Stimulated activated CD8-positive, alpha-beta memory T cell treated with anti-CD3 and anti-CD28 coated beads, Interleukin-4, amount 100 ng/mL, for 24 hours (primary cell): ENCODE measurements at regions not wholly inside any gene's neighbourhood (a gene's known extent, or its start where the extent isn't known, plus 50 kb on each side); places are given as distances from the start of the nearest gene placed in this dataset.

Experiments
- DNase-seq: peaks from one replicate; pipeline ENCODE4 v3.0.0-alpha.2; 2020; ENCODE audit warnings: low read depth

DNA sequence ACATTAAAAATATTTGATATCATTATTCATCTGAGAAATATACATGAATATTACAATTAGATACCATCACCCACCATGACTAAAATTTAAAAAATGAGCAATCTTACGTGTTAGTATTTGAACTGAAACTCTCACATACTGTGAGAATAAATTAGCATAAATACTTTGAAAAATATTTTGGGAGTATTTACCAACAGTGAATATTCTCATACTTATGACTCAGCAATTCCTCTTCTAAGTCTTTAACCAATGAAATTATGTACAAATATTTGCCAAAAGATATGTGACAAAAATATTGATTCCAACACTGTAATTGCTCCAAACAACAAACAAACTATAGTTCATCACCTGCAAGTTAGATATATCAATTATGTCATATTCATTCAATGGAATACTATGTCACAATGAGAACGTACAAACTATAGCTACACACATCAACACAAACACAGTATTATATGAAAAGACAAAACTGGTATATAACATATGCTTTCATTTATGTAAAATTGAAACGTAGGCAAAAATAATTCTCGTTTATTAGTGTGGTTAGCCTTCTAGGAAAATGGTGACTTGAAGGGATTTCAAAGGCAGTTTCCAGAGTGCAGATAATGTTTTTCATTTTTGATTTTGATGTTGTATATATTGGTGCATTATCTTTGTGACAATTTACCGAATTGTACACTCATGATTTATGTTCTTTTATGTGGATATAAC is 742.2 kb downstream of the SLC16A7 start:
- no peak for DNase-seq

DNA sequence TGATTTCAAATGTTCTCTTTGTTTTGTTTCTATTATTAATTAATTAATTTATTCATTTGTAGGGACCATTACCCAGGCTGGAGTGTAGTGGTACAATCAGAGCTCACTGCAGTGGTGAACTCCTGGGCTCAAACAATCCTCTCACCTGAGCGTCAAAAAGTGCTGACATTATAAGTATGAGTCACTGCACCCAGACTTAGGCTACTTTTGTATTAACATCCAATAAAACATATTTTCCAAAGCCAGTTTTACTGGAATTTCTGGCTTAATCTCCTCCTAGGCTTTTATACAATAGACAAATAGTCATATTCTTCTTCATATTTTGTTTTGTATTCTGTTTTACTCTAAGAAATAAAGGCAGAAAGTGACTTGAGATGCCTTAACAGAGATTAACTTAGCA is 749.6 kb downstream of the SLC16A7 start:
- DNase-seq, result no peak

DNA sequence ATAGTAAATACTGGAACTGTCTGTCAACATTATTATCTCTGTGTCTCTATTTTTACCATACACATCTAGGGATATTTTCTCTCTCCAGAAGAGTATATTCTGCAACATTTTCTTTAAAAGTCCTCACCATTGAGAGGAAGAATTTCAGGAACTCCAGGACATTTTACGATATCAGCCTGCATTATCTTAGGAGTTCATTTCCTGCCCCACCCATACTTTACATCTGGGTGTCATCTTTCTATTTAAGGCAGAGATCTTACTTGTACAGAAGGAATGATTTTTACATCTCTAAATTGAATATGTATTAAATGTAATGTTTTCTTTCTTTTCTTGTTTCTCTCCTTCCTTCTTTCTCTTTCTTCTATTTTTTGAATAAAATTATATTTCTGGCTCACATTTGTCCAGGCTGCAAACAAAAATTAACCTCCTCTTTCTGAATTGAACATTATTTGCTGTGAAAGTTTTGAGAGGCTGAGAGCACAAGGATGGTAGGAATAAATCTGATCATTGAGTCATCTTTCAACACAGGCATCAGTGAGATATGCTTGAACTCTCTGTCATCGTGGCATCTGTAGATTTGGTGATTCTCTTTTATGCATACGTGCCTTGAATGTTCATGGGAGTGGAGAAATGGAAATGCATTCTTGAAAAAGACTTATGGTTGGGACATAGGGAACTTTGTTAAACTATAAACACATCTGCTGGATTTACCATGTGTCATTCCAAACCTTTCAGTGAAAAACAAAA is 753.6 kb downstream of the SLC16A7 start:
- DNase-seq, result no peak

DNA sequence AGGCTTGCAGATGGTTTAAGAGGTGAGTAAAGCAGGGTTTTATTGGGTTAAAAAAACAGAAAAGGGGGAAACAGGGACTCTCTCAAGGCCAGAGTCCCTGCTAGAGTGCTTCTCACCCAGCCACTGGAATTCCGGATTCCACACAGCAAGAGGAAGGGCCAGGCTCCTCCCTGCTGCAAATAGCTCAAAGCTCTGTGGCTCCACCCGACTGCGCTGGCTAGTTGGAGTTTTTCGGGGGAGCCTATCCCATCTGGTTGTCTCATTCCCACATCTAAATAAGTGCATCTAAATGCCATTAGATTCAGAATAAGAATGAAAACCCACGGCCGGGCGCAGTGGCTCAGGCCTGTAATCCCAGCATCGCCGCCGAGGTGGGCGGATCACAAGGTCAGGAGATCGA is 791.5 kb downstream of the SLC16A7 start:
- no peak for DNase-seq

DNA sequence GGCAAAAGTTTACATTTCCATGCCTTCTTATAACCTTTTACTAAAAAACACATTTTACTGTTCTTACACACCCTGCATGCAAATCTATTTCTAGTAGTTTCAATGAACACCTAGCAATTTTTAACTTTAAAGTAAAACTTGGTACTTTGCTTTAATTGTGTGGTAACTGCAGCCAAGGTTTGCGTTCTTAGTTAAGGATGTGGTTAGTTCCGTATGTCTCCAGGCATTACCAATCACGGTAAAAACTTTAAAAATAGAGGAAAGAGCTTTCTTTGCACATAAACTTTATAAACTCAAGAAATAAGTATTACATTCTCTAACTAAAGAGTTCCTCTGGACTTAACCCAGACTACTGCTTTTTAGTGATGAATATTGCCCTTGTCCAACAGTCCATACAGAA is 795.2 kb downstream of the SLC16A7 start:
- no peak for DNase-seq

DNA sequence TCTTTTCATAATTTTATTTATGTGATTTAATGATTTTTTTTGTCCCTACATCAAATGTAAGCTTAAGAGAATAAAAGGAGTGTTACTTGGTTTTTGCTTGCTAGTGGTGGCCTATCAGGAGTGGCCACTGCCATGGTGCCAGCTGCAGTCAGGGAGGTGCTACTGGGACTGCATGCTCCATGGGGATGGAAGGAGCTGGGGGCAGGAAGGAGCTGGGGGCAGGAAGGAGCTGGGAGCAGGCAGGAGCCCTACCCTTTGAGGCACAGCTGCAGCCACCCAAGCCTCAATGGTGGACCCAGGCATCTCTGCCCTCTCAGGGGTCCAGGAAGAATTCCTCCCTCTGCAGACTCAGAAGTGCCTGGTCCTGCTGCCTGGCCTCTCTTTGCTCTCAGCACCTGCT is 796.0 kb downstream of the SLC16A7 start:
- DNase-seq, result no peak

DNA sequence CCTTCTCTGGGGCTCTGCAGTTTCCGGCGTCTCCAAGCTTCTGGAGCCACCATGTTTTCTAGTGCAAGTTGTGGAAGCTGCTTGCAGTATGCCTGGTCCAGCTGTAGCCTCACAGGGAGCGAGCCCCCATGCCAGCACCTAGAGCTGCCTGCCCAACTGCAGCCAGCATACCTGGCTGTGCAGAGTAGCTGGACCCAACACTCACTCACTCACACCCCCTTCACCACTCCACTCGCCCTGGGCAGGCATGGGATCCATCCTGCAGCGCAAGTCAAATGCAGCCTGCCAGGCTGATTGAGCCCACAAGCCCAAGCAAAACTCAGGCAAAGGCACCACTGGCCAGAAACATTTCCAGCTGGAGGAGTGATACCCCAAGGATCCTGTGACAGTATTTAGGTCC is 797.3 kb downstream of the SLC16A7 start:
- DNase-seq, result no peak

DNA sequence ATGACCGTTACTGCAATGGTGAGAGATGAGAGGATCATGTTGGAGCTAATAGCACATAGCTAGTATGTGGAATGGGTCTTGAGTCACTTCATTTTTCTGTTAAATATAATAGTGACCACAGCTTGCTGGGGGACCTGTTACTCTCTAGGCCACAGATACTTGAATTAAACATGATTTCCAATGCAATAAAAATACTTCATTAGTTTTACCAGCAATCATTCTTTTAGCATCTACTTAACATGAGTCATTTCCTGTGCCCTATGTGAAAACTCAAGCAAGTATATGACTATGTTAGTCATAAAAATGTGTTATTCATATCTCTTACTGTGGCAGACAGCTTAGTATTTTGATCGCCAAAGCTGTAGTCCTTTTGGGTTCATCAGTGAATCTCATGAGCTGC is 798.8 kb downstream of the SLC16A7 start:
- DNase-seq, result no peak

DNA sequence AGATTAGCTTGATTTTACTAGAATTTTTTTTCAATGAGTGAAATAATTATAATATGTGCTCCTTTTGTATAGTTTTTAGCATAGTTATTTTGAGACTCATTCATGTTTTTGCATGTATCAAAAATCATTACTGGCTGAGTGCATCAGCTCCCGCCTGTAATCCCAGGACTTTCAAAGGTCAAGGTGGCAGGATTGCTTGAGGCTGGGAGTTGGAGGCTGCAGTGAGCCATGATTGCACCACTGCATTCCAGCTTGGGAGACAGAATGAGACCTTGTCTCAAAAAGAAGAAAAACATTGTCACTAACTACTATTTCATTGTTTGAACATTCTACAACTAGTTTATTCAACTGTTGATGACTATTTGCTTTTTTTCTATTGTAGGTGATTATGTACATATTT is 802.7 kb downstream of the SLC16A7 start:
- DNase-seq, result no peak

DNA sequence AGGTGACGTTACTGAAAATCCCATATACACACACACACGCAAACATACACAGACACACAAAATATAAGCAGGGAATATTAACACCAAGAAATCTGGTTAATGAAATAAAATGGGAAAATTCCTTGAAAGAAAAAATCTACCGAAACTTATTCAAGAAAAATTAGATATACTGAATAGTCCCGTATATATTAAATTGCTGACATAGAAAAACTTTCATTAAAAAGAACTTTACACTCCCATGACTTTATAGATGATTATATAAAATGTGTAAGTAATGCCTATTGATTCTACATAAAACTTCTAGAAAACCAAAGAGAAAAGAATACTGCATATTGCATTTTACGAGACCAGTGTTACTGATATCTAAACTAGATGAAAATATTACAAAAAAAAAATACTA is 803.2 kb downstream of the SLC16A7 start:
- DNase-seq, result no peak

DNA sequence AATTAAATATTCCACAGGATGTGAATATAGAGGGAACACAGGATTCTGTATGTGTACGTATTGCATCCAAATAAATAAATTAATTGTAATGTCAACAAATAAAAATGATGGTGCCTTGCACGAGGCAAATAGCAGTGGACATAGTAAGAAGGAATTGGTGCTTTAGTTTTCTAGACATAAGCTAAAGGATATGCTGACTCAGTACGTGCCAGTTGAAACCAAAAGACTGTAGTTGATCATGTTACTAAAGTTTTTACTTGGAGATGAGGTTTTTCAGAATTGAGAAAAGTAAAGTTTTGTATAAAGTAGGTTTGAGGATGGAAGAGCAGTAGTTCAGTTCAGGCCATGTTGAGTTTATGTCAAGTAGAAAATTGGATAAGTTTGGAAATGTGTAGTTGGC is 807.2 kb downstream of the SLC16A7 start:
- DNase-seq, result no peak

DNA sequence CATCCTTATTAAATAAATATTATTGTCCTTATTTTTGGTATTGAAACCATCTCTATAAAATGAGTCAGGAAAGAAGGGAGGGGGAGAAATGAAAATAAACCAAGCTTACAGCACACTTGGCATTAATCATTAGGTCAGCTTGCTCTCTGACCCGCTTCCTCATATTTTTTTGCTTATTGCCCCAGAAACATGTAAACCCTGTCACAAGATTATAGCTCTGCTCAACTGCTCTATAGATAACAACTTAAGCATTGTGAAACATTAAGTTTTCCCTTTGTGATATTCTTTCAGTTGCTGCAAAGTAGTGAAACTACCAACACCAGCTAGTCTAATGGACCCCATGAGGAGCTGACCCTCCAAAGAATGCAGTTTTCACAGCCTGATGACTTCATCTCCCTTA is 819.5 kb downstream of the SLC16A7 start:
- DNase-seq, result no peak

DNA sequence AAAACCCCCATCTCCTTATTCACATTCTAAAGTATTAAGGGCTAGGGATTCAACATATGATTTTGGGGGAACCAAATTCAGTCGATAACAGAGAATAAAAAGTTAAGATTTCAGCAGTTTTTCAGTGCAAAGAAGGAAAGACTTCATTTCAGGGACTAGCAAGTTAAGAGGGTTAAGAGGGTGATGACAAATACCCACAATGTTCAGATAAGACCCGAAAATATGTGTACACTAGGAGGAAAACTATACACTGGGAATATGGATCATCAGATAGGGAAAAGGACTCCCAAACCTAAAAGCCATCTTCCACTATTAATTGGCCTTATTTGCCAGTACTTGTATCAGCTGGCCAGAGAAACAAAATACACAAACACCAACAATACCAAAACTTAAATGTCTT is 824.2 kb downstream of the SLC16A7 start:
- no peak for DNase-seq

DNA sequence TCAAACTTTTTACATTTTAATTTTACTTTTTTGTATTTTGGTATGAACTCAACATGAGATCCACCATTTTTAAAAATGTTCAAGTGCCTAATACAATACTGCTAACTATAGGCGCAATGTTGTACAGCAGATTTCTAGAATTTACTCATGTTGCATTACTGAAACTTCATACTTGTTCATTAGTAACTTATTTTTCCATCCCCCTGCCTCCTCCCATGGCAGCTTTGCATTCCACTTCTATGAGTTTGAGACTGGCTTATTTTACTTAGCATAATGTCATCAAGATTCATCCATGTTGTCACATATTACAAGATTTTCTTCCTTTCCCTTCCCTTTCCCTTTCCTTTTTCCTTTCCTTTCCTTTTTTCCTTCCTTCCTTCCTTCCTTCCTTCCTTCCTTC is 825.9 kb downstream of the SLC16A7 start:
- no peak for DNase-seq

DNA sequence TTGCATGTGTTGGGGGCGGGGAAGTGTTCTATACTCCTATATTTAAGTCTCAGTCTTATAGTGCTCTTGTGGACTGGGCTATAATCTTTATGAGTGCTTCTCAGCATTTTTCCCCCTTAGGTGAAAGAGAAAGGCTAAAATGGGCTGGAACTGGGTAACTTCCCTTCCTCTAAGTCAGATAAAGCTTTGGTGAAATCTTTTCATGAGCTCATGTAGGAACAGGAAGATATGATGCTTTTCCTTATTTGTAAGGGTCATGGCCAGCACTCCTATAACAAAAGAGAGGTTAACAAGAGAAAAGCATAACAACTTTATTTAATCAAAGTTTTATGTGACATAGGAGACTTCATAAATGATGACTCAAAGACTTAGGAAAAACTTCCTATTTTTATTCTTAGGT is 841.5 kb downstream of the SLC16A7 start:
- no peak for DNase-seq

DNA sequence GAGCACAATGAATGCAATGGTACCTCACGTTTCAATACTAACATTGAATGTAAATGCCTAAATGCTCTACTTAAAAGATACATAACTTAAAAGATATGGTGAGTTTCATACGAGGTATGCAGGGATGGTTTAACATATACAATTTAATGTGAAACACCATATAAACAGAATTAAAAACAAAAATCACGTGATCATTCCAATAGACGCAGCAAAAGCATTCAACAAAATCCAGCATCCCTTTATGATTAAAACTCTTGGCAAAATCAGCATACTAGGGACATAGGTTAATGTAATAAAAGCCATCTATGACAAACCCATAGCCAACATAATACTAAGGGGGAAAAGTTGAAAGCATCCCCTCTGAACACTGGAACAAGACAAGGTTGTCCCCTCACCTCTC is 845.7 kb downstream of the SLC16A7 start:
- no peak for DNase-seq

DNA sequence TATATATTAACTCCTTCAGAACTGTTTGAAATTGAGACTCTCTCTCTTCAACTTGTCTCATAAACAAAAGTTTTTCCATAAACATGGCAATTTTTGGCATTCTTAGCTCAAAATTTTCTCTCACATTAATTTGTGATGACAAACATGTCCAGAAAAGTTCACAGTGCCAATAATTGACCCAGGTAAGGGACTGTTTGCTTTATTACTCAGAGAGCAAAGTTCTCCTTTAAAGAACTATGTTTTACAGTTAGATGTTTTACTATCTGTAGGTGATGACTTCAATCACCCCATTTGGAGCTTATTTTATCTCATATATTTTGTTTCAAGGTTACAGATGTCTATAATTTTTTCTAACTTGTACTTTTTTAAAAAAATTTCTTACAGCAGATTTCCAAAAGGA is 855.6 kb downstream of the SLC16A7 start:
- DNase-seq, result no peak

DNA sequence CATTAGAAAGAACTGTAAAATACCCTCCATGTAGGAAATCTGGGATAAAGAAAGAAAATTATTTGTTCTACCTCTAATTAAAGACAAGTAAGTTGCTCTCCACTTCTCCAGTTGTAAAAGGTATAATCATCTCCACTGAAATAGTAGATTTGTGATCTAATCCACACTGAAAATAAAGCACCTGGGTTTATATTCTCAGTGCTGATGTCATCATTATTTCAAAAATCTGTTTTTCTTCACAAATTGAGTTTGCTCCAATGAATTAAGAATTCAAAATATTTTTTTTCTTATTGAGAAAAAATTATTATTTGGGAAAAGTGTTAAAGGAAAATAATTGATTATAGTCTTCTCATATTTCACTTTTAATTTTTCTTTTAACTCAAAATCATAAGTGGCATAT is 869.2 kb downstream of the SLC16A7 start:
- DNase-seq, result no peak

DNA sequence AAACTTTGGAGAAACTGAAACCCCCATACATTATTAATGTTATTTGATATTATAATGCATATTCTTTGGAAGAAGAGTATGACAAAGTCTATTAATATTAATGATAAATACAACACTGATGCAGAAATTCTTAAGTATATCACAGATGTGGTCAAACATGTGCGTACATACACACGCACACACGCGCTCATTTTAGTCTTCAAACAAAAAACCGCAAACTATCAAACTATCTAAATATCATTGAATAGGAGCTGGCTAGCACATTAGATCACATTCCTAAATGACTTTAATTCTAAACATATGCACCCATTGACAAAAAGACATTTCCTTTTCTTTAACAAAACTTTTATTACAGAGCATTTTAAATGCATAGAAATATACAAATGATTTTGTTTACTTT is 872.7 kb downstream of the SLC16A7 start:
- DNase-seq, result no peak

DNA sequence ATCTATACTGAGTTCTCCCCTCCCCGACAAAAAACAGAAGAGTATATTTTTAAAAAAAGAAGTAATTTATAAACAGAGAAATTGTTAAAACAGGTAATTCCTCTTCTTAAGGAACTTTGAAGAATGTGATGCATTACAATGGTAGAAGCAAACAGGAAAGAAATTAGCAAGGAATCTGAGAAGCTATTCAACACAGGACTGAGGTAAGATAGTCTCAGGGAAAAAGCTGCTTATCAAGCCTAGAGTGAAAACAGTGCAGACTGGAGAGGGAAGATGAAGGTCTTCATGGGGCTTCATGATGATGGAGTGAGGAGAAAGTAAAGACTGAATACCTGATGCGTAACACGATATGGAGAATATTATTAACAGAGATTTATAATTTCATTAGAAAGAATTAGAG is 880.0 kb downstream of the SLC16A7 start:
- no peak for DNase-seq

DNA sequence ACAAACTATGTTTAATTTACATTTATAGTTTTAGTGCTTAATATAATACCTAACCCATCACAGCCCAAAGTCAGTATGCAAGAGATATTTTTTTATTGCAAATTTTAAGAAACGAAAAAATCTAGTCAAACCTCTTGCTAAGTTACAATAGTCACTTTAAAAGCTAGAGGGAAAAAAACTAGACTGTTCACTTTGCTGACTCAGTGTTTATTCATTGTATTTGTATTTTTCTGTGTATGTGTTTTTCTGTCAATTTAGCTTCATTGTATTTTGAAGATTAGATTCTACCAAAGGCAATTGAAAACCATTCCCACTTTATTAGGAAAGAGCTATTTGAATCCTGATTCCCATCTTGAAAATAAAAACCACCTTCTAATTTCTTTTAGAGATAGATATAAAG is 891.5 kb downstream of the SLC16A7 start:
- no peak for DNase-seq

DNA sequence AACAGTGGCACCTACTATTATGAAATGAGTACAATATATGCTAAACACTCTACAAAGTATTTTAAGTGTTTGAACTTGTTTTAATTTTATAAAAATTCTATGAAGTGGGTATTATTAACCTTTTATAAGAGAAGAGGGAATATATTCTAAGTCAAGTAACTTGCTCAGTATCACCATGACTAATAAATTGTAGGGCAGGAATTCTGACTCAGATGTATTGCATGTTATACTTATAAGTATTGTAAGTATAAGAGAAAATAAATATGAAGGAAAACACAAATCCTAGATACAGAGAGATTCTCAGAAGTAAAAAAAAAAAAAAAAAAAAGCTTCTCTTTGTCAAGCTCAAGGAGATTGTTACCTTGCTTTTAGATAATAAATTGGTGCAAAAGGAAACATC is 893.2 kb downstream of the SLC16A7 start:
- DNase-seq, result no peak

DNA sequence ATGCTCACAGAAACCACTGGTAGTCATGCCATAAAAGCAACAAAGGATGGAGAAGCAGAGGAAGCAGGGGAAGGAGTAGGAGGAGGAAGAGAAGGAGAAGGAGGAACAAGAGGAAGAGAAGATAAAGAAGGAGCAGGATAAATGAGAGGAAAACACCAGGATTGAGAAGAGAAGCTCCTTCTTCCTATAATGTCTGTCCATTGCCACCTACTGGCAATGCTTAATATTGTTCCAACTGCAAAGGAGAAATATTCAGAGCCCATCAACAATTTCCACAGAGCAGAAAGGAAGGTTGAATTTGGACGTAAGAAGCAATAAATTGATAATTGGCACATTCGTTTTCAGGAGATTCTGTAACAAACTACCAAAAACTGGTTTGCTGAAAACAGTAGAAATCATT is 898.4 kb downstream of the SLC16A7 start:
- DNase-seq, result no peak

DNA sequence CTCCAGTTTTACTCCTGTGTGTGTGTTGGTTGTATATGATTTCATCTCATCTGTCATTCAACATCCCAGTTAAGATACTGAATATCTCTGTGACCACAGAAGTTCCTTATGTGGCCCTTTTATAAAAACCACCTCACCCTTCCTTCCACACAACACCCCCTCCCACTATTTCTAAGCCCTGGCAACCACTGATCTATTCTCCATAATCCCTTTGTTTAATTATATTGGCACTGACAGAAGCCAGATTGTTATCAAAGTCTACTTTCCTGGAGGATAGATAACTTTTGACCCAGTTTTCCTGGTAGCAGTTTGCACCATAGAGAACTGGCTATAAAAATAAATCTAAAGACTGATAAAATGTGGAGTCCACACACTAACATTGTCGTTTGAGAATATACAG is 902.8 kb downstream of the SLC16A7 start:
- no peak for DNase-seq
